HepG2 (cell line): ENCODE measurements at regions not wholly inside any gene's neighbourhood (a gene's known extent, or its start where the extent isn't known, plus 50 kb on each side); places are given as distances from the start of the nearest gene placed in this dataset.

Source experiments
- CEBPG ChIP-seq: IDR thresholded peaks from 2 replicates; pipeline ENCODE4 v1.6.1; 2016
- HOXA5 ChIP-seq: sonication (generic); formaldehyde crosslinking; IDR thresholded peaks from 2 replicates; pipeline ENCODE4 v1.4.0; 2020; ENCODE audit warnings: missing genetic modification reagents
- KDM6A ChIP-seq: IDR thresholded peaks from 2 replicates; pipeline ENCODE4 v1.6.1; 2016; ENCODE audit warnings: low read depth
- MXD4 ChIP-seq: IDR thresholded peaks from 2 replicates; pipeline ENCODE4 v1.6.1; 2016; ENCODE audit warnings: mild to moderate bottlenecking, missing biosample characterization, missing genetic modification reagents
- RELA ChIP-seq: sonication (generic); formaldehyde crosslinking; IDR thresholded peaks from 2 replicates; pipeline ENCODE4 v1.4.0; 2020; ENCODE audit warnings: missing genetic modification reagents
- SATB2 ChIP-seq: sonication (generic); formaldehyde crosslinking; IDR thresholded peaks from 2 replicates; pipeline ENCODE4 v1.5.0; 2020; ENCODE audit warnings: missing genetic modification reagents
- SMC3 ChIP-seq: IDR thresholded peaks from 2 replicates; pipeline ENCODE4 v1.6.1; 2011; ENCODE audit warnings: low read length, improper control_type of control experiment
- SOX13 ChIP-seq, 3 experiments: fragments of 450-650 bp in 1 of 3; sonication (generic) in 1 of 3; formaldehyde crosslinking in 1 of 3; IDR thresholded peaks in 2 of 3; conservative IDR thresholded peaks in 1 of 3; 2 replicates each; pipeline versions ENCODE4 v1.5.0 to v1.6.1; 2016 to 2020; ENCODE audit warnings: antibody characterized with exemption in 1 of 3, mild to moderate bottlenecking in 1 of 3, missing compliant biosample characterization in 1 of 3, missing genetic modification reagents in 1 of 3, moderate library complexity in 1 of 3
- SSRP1 ChIP-seq: IDR thresholded peaks from 2 replicates; pipeline ENCODE4 v1.6.1; 2016; ENCODE audit warnings: control low read depth
- TMF1 ChIP-seq: sonication (generic); formaldehyde crosslinking; IDR thresholded peaks from 2 replicates; pipeline ENCODE4 v1.8.1; 2022; ENCODE audit warnings: low read depth, missing genetic modification reagents
- ZBTB7B ChIP-seq: sonication (generic); formaldehyde crosslinking; IDR thresholded peaks from 2 replicates; pipeline ENCODE4 v1.4.0; 2020; ENCODE audit warnings: missing genetic modification reagents
- ZNF616 ChIP-seq: sonication (generic); formaldehyde crosslinking; IDR thresholded peaks from 2 replicates; pipeline ENCODE4 v1.5.0; 2020; ENCODE audit warnings: low read depth, mild to moderate bottlenecking, missing genetic modification reagents
- TF ChIP-seq, protein P1 (sequence below): sonication (generic); formaldehyde crosslinking; IDR thresholded peaks from 2 replicates; pipeline ENCODE4 v1.4.0; 2020; ENCODE audit warnings: missing genetic modification reagents
- TF ChIP-seq, protein P2 (sequence below): IDR thresholded peaks from 2 replicates; pipeline ENCODE4 v1.6.1; 2012; ENCODE audit warnings: low read depth, low read length, improper control_type of control experiment
- TF ChIP-seq, protein P3 (sequence below): sonication (generic); formaldehyde crosslinking; IDR thresholded peaks from 2 replicates; pipeline ENCODE4 v1.8.0; 2022; ENCODE audit warnings: missing genetic modification reagents, mild to moderate bottlenecking, borderline replicate concordance
- TF ChIP-seq, protein P4 (sequence below): sonication (generic); formaldehyde crosslinking; IDR thresholded peaks from 2 replicates; pipeline ENCODE4 v1.4.0; 2020; ENCODE audit warnings: missing genetic modification reagents, borderline replicate concordance
- TF ChIP-seq, protein P5 (sequence below): sonication (generic); formaldehyde crosslinking; IDR thresholded peaks from 2 replicates; pipeline ENCODE4 v1.8.0; 2022; ENCODE audit warnings: mild to moderate bottlenecking, missing genetic modification reagents

DNA sequence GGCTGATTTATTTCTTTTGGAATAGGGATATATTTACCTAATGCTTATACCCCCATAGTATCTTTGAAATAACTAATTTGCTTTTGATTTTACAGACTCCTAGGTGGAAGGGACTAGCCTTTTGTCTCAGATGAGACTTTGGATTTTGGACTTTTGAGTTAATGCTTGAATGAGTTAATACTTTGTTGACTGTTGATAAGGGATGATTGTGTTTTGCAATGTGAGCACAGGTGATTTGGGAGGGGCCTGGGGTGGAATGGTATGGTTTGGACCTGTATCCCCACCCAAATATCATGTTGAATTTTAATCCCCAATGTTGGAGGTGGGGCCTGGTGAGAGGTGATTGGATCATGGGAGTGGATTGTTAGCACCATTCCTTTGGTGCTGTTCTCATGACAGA is 117.4 kb upstream of the ZC4H2 start (continued):
- TF ChIP-seq, protein P1, sequence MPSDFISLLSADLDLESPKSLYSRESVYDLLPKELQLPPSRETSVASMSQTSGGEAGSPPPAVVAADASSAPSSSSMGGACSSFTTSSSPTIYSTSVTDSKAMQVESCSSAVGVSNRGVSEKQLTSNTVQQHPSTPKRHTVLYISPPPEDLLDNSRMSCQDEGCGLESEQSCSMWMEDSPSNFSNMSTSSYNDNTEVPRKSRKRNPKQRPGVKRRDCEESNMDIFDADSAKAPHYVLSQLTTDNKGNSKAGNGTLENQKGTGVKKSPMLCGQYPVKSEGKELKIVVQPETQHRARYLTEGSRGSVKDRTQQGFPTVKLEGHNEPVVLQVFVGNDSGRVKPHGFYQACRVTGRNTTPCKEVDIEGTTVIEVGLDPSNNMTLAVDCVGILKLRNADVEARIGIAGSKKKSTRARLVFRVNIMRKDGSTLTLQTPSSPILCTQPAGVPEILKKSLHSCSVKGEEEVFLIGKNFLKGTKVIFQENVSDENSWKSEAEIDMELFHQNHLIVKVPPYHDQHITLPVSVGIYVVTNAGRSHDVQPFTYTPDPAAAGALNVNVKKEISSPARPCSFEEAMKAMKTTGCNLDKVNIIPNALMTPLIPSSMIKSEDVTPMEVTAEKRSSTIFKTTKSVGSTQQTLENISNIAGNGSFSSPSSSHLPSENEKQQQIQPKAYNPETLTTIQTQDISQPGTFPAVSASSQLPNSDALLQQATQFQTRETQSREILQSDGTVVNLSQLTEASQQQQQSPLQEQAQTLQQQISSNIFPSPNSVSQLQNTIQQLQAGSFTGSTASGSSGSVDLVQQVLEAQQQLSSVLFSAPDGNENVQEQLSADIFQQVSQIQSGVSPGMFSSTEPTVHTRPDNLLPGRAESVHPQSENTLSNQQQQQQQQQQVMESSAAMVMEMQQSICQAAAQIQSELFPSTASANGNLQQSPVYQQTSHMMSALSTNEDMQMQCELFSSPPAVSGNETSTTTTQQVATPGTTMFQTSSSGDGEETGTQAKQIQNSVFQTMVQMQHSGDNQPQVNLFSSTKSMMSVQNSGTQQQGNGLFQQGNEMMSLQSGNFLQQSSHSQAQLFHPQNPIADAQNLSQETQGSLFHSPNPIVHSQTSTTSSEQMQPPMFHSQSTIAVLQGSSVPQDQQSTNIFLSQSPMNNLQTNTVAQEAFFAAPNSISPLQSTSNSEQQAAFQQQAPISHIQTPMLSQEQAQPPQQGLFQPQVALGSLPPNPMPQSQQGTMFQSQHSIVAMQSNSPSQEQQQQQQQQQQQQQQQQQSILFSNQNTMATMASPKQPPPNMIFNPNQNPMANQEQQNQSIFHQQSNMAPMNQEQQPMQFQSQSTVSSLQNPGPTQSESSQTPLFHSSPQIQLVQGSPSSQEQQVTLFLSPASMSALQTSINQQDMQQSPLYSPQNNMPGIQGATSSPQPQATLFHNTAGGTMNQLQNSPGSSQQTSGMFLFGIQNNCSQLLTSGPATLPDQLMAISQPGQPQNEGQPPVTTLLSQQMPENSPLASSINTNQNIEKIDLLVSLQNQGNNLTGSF (CRISPR knock-in tag): no peak
- no peak for TF ChIP-seq SATB2
- peak; percentile 60 for TF ChIP-seq CEBPG (CRISPR knock-in tag)
- TF ChIP-seq SMC3: no peak
- no peak for TF ChIP-seq MXD4 (CRISPR knock-in tag)
- TF ChIP-seq SSRP1 (CRISPR knock-in tag): no peak
- no peak for TF ChIP-seq SOX13 (IDR thresholded peaks at IDR 0.05)
- TF ChIP-seq SOX13 (CRISPR knock-in tag; conservative IDR thresholded peaks at IDR 0.05 in 1 of 2, IDR thresholded peaks at IDR 0.05 in 1 of 2): peak in 1 of 2 experiments; percentile 85; a peak in 2 of 4 replicates
- no peak for TF ChIP-seq RELA (CRISPR knock-in tag)
- TF ChIP-seq, protein P2, sequence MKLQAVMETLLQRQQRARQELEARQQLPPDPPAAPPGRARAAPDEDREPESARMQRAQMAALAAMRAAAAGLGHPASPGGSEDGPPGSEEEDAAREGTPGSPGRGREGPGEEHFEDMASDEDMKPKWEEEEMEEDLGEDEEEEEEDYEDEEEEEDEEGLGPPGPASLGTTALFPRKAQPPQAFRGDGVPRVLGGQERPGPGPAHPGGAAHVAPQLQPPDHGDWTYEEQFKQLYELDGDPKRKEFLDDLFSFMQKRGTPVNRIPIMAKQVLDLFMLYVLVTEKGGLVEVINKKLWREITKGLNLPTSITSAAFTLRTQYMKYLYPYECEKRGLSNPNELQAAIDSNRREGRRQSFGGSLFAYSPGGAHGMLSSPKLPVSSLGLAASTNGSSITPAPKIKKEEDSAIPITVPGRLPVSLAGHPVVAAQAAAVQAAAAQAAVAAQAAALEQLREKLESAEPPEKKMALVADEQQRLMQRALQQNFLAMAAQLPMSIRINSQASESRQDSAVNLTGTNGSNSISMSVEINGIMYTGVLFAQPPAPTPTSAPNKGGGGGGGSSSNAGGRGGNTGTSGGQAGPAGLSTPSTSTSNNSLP: peak; percentile 44; the same call in 1 of the 2 replicates
- TF ChIP-seq, protein P3, sequence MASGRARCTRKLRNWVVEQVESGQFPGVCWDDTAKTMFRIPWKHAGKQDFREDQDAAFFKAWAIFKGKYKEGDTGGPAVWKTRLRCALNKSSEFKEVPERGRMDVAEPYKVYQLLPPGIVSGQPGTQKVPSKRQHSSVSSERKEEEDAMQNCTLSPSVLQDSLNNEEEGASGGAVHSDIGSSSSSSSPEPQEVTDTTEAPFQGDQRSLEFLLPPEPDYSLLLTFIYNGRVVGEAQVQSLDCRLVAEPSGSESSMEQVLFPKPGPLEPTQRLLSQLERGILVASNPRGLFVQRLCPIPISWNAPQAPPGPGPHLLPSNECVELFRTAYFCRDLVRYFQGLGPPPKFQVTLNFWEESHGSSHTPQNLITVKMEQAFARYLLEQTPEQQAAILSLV: no peak
- TF ChIP-seq ZNF616 (CRISPR knock-in tag): no peak
- no peak for TF ChIP-seq TMF1 (CRISPR knock-in tag)
- no peak for TF ChIP-seq KDM6A
- no peak for TF ChIP-seq ZBTB7B (CRISPR knock-in tag)
- no peak for TF ChIP-seq HOXA5 (CRISPR knock-in tag)
- TF ChIP-seq, protein P4, sequence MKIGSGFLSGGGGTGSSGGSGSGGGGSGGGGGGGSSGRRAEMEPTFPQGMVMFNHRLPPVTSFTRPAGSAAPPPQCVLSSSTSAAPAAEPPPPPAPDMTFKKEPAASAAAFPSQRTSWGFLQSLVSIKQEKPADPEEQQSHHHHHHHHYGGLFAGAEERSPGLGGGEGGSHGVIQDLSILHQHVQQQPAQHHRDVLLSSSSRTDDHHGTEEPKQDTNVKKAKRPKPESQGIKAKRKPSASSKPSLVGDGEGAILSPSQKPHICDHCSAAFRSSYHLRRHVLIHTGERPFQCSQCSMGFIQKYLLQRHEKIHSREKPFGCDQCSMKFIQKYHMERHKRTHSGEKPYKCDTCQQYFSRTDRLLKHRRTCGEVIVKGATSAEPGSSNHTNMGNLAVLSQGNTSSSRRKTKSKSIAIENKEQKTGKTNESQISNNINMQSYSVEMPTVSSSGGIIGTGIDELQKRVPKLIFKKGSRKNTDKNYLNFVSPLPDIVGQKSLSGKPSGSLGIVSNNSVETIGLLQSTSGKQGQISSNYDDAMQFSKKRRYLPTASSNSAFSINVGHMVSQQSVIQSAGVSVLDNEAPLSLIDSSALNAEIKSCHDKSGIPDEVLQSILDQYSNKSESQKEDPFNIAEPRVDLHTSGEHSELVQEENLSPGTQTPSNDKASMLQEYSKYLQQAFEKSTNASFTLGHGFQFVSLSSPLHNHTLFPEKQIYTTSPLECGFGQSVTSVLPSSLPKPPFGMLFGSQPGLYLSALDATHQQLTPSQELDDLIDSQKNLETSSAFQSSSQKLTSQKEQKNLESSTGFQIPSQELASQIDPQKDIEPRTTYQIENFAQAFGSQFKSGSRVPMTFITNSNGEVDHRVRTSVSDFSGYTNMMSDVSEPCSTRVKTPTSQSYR (CRISPR knock-in tag): no peak
- TF ChIP-seq, protein P5, sequence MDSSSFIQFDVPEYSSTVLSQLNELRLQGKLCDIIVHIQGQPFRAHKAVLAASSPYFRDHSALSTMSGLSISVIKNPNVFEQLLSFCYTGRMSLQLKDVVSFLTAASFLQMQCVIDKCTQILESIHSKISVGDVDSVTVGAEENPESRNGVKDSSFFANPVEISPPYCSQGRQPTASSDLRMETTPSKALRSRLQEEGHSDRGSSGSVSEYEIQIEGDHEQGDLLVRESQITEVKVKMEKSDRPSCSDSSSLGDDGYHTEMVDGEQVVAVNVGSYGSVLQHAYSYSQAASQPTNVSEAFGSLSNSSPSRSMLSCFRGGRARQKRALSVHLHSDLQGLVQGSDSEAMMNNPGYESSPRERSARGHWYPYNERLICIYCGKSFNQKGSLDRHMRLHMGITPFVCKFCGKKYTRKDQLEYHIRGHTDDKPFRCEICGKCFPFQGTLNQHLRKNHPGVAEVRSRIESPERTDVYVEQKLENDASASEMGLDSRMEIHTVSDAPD: no peak
